ENCODE measurements at regions not wholly inside any gene's neighbourhood (a gene's known extent, or its start where the extent isn't known, plus 50 kb on each side); places are given as distances from the start of the nearest gene placed in this dataset.
A peak's percentile ranks its signal among the peaks of the same experiment; 100 is the strongest.

DNA sequence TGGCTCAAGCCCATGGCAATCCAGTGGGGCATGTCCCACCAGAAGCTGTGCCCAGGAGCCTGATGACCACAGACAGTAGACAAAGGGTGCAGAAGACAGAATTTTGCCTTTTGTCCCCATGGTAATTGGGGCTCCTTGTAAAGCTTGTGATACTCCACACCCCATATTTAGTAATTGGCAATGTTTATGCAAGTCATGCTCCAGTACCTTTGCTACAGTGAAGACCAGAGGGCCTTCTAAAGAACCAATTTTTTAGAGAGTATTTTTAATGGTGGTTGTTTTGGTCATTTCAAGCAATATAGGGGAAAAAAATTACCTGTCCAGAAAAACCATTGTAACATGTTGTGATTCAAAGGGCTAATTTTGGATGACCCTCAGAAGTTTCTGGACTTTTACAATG is 194.8 kb downstream of the ANAPC1 start:
- intact Hi-C loops (cut with DNase I), result no loop called here
- DNase-seq (ENCODE audit: low spot score), result no peak
- no peak for ATAC-seq

DNA sequence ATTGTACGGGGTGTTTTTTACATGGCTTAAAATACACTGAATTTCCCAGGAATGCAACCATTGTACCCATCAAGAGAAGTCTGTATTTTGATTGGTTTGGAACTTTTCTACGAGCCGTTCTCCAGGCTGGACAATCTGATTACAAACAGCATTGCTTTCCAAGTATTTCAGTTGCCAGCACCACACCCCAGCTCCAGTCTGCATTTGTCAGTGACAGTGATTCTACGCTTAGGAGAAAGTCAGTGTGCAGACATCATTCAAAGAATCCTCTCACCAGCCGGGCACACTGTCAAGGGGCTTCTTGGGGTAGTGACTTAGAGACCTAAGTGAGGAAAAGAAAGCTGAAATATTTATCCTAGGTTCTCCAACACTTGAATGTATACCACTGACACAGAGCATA is 194.1 kb downstream of the ANAPC1 start:
- DNase-seq (ENCODE audit: low spot score), result no peak
- ATAC-seq, result peak; percentile 22
- intact Hi-C loops (cut with DNase I), result no loop called here

DNA sequence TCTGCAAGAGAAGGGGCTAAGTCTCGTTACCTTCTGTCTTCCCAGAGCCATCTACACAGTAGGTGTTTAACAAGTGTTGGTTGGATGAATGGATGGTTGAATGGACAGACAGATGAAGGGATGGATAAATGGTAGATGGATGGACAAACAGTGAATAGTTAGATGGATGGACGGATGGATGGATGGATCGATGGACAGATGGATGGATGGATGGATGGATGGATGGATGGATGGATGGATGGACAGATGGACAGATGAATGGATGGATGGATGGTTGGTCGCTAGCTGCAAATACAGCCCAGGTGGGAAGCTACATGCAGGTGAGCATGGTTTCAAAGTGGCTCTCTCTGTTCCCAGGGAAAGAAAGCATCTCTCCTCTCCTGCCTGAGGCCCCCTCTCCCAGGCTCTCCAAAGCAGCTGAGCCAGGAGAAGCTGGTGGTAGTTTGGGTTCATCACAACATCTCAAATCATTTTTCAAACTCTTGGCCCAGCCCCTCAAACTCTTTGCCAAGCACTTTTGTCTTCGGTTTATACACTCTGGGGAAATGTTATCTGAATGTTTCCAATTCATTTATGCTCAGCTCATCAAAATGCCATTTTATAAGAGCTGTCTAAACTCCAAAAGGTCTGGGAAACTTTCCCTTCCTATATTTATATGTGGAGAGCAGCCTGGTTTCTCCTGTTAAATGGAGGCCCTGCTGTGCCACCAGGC is 192.7 kb downstream of the ANAPC1 start:
- ATAC-seq, result no peak
- DNase-seq (ENCODE audit: low spot score), result no peak
- intact Hi-C loops (cut with DNase I), result no loop called here

DNA sequence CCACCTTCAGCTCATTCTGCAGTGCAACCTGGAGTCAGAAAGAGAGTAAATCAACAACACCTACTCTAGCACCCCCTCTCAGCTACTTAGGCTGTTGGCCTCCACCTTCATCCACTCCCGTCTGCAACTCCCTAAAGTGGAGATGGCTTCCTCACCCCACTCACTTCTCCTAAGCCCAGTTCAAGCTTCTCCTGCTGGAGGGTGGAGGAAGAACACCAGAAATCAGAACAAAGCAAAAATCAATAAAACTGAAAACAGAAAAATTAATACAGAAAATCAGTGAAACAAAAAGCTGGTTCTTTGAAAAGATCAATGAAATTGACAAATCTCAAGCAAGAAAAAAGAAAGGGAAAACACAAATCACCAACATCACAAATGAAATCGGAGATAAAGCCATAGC is 191.7 kb downstream of the ANAPC1 start:
- intact Hi-C loops (cut with DNase I), result no loop called here
- ATAC-seq (no peak), DNase-seq (ENCODE audit: low spot score) (no peak)

DNA sequence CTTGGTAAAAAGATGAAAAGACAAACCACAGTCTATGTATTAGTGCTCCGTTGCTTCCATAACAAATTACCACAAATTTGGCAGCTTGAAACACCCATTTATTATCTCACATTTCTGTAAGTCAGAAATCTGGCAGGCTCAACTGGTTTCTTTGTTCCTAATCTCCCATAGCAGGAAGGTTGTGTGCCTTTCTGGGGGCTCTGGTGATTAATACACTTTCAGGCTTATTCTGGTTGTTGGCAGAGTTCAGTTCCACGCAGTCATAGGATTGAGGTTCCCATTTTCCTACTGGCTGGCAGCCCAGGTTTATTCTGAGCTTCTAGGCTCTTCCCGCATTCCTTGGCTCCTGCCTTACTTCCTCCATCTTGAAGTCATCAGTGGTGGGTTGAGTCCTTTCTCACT is 189.3 kb downstream of the ANAPC1 start:
- peak; percentile 72 for ATAC-seq
- intact Hi-C loops (cut with DNase I), result no loop called here
- peak; percentile 74 for DNase-seq (ENCODE audit: low spot score)

DNA sequence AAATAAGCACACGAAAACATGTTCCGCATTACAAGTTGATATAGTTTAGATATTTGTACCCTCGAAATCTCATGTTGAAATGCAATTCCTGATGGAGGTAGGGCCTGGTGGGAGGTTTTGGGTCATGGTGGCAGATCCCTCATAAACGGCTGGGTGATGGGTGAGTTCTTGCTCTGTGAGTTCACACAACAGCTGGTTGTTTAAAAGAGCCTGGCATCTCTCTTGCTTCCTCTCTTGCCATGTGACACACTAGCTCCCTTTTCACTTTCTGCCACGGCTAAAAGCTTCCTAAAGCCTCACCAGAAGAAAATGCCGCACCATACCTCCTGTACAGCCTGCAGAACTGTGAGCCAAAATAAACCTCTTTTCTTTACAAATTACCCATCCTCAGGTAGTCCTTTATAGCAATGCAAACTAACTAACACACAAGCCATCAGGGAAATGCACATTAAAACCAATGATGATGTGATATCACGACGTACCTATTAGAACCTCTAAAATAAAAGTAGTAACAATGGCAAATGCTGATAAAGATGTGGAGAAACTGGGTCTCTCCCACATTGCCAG is 188.5 kb downstream of the ANAPC1 start:
- DNase-seq (ENCODE audit: low spot score) (no peak), ATAC-seq (no peak)
- intact Hi-C loops (cut with DNase I), result no loop called here

DNA sequence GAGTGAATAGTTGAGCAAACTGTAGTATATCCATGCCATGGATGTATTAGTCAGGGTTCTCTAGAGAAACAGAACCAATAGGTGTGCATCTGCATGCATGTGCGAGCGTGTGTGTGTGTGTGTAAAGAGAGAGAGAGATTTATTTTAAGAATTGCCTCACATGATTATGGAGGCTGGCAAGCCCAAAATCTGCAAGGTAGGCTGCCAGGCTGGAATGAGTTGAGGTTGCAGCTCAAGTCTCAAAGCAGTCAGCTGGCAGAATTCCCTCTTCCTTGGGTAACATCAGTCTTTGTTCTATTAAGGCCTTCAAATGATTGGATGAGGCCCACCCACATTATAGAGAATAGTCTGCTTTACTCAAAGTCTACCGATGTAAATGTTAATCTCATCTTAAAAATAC is 187.8 kb downstream of the ANAPC1 start:
- DNase-seq (ENCODE audit: low spot score), result no peak
- no peak for ATAC-seq
- intact Hi-C loops (cut with DNase I), result no loop called here

DNA sequence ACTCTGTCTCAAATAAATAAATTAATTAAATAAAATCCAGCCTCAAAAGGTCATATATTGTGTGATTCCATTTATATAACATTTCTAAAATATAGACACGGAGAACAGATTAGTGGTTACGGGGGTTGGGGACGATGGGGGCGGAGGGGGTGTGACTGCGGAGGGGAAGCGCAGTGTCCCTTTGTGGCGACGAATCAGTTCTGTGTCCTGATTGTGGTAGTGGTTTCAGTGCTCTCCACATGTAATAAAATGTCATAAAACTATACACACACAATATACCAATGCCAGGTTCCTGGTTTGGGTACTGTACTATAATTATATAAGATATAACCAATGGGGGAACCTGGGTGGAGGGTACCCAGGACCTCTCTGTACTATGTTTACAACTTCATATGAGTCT is 186.4 kb downstream of the ANAPC1 start:
- DNase-seq (ENCODE audit: low spot score) (no peak), ATAC-seq (no peak)
- intact Hi-C loops (cut with DNase I), result no loop called here

DNA sequence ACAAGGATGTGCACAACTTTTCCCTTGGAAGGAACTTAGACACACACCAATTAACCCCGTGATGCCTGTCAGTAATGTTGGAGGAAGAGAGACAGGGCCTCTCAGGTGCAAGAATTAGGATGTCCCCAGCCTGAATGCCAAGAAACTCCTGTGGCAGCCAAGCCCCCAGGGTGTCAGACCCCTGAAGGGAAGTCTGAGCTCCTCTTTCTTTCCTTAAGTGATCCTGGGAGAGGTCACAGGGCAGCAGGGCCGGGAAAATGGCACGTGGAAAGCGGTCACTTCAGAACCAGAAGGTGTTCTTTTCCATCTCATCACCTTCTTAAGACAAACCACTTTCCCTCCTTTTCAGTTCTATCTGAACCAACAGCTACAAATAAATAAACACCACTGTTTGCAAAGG is 185.9 kb downstream of the ANAPC1 start:
- intact Hi-C loops (cut with DNase I), result no loop called here
- ATAC-seq (no peak), DNase-seq (ENCODE audit: low spot score) (no peak)

DNA sequence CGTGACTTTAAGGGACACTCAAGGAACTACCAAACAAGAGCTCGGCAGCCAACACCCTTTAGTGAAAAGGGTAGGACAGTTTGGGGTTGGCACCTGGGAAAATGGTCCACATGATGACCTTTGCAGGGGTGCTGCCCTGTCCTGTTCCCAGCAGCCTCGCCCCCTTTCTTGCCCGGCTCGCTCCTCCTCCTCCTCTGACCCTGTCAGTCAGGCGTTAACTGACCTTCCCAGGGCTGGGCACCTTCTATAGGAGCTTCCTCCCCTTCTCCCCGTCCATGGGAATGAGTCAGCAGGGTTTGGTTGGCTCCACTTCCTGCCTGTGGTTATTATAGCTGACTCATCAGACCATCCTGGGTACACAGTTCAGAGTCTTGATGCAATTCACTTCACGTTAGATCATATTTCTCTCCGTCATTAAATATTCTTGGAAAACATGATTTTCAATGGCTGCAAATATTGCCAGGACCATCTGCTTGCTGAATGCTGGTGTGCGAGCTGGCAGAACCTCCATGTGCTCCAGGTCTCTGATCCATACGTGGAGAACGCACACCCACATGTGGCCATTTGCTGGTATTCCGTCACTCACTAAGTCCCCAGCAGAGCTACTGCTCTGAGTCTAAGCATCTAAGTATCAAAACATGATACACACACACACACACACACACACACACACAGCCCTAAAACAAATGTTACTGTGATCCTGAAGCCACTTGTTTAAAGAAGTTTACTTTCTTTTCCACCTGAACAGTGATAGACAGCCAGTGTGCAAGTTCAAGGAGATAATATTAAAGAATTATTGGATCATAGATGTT is 185.0 kb downstream of the ANAPC1 start:
- intact Hi-C loops (cut with DNase I), result no loop called here
- ATAC-seq (peak; percentile 94), DNase-seq (ENCODE audit: low spot score) (peak; percentile 80)

DNA sequence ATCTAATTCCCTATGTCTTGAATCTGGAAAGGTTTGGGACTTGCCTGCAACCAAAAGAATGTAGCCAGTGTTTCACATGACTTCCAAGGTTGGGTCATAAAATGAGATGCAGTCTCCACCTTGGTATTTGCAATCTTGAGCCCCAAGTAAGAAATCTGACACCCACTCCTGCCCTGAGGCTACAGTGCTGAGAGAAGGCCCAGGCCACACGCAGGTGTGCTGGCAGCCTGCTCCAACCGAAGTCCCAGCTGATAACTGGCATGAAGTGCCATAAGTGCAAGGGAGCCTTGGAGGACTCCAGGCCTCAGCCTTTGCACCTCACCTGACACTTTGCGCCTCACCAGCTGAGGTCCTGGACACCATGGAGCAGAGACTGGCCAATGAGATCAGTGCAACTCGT is 182.7 kb downstream of the ANAPC1 start:
- ATAC-seq (no peak), DNase-seq (ENCODE audit: low spot score) (no peak)
- intact Hi-C loops (cut with DNase I), result no loop called here

DNA sequence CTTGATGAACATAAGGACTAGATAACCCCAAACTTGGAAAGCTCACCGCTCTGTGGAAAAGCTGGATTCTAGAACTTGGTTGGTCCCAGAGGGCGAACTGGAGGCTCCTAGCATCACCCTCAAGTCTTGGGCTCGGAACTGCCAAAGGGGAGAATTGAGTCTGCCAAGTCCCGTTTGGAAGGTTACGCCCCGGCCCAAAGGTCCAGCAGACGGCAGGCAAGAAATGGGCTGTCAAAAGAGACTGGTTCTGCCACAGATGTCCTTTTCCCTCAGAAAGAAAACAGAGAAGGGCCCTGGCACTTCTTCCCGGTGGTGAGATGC is 182.2 kb downstream of the ANAPC1 start:
- intact Hi-C loops (cut with DNase I), result no loop called here
- ATAC-seq (no peak), DNase-seq (ENCODE audit: low spot score) (no peak)

DNA sequence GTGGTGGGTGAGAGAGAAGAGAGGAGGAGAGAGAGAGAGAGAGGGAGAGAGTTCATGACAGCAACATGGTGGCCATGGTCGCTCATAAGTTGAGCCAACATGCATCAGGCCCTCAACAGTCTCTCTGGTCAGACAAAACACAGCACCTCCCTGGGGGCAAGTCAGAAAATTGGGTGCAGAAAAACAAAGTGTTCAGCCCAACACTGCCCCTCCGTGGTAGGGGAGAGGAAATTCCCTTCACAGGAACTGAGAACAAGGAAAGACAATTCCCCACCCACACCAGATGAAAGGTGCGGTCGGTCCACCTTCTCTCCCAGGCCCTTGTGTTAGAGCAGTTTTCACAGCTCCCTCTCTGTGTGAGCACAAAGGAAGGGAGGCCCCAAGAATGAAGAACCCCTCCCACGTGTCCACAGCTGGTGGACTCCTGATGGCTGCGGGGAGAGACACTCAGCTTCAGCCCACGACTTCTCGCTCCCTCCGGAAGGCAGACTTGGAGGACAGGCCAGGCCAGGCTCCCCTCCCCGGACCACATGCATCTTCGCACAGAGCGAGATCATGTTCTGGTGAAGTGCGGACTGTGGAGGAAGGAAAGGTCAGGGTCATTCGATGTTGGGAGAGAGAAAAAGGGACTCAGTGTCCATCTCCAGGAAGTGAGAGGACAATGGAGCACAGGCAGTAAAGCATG is 181.7 kb downstream of the ANAPC1 start:
- intact Hi-C loops (cut with DNase I), result no loop called here
- DNase-seq (ENCODE audit: low spot score) (no peak), ATAC-seq (peak; percentile 40)

DNA sequence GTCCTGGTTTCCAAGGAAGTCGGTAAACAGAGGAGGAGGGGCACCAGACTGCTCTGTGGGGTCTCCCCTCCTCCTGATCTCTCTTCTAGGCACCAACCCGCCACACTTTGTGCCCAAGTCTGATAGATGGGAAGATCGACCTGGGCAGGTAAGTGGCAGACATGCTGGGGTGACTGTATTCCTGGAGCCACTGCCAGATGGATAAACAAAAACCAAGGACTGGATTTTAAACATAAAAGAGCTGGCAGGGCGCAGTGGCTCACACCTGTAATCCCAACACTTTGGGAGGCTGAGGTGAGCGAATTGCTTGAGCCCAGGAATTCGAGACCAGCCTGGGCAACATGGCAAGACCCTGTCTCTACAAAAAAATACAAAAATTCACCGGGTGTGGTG is 181.2 kb downstream of the ANAPC1 start:
- intact Hi-C loops (cut with DNase I), result no loop called here
- DNase-seq (ENCODE audit: low spot score) (no peak), ATAC-seq (no peak)

DNA sequence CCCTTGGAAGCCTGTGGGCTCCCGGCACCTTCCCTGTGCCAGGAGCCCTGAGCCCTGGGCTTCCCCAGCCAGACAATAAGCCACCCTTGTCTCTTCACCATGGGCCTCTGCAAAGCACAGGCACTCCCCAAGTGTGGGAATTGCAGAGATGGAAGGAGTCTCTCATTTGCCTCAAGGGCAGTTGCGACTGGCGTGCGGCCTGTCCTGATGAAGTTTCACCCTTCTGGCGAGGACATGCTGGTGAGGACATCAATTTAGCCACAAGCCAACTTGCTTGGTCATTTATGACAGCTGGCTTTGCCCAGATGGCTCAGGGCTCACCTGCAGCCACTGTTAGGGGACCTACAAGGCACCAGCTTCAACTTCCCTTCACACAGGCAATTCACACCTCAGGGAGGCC is 180.2 kb downstream of the ANAPC1 start:
- ATAC-seq, result no peak
- intact Hi-C loops (cut with DNase I), result no loop called here
- DNase-seq (ENCODE audit: low spot score), result no peak

DNA sequence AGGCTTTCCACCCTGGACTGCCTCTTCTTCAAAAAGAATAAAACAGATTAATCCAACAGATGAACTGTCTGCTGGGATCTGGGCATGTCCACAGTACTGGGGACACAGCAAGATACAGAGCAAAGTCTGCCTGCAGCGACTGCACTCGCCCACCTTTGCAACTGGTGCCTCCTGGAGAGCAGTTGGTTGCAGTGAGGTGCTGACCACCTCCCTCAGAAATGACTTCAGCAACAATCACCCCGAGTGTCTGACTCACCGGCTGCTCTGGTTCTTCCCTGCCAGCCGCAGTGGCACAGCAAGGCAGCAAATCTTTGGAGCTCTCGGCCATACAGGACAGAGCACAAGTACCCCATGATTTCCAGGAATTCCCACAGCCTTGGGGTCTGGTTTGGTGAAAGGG is 179.7 kb downstream of the ANAPC1 start:
- no peak for ATAC-seq
- no peak for DNase-seq (ENCODE audit: low spot score)
- intact Hi-C loops (cut with DNase I), result no loop called here

DNA sequence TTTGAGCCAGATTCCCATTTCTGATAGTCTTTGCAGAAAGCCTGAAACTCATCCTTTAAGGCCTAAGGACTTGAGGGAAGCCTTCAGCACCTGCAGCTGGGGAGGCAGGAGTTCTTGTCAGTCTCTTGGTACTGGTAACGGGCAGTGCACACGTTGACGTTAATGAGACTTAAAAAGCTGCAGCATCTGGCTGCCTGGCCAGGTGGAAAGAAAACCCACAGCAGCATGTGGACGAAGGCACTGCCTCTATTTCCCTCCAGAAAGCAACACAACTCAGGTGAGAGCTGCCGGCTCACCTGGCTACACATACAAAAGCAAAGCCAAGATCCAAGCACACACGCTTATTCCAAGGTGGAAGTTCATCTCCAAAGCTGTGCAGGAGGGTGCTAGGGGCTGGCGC is 178.8 kb downstream of the ANAPC1 start:
- no peak for ATAC-seq
- DNase-seq (ENCODE audit: low spot score), result no peak
- intact Hi-C loops (cut with DNase I), result no loop called here

DNA sequence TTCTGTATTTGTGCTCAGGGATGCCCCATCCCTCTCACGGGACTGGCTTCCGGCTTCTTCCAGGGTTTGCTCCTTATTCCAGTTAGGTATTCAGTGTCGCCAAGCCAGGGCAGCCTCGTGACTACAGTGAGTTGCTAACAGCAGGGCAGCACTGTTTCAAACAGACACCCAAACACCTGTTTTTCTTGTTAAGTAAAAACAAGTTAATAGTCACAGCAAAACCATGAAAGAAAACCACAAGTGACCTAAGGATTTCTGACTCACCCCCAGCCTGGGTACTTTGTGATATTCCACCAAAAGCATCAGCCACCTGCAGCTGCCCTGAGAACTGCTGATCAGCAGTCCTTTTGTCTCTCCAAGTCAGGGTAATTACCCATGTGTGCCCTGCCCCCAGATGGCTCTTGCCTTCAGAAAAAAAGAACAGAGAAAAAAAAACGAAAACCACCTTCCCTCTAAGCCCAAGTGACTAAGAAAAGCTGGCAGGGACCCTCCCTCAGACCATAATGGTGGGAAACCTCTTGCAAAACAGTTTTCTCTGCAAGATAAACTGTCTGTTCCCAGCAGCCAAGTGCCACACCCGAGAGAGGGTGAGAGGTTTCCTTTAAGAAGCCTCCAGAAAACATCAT is 178.2 kb downstream of the ANAPC1 start:
- ATAC-seq, result peak; percentile 59
- intact Hi-C loops (cut with DNase I), result no loop called here

DNA sequence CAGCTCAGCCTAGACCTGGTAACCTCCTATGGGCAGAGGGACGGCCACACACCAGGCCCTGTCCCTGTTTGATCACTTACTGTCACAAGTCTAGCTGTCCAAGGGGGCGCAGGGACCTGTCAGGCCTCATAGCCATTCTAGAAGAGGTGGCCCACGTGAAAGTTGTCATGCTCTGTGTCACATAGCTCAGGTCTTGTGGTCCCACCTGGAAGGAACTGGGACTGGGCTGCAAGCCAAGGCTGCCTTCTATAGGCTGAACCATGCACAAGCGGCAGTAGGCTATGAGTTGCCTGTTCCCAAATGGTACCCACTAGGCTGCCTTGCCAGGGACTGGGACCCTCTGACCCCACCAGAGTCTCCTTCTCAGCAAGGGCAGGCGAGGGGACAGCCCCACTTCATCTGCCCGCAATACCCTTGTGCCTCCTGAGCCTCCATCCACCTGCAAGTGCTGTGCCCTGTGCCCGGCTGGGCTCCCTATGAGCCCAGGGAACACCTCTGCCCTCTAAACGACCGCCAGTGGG is 177.5 kb downstream of the ANAPC1 start:
- DNase-seq (ENCODE audit: low spot score), result no peak
- ATAC-seq, result no peak
- intact Hi-C loops (cut with DNase I), result no loop called here

More for the DNA sequence above, 178.2 kb downstream of the ANAPC1 start:
- DNase-seq (ENCODE audit: low spot score), result no peak
